ENCODE measurements at regions not wholly inside any gene's neighbourhood (a gene's known extent, or its start where the extent isn't known, plus 50 kb on each side); places are given as distances from the start of the nearest gene placed in this dataset.

DNA sequence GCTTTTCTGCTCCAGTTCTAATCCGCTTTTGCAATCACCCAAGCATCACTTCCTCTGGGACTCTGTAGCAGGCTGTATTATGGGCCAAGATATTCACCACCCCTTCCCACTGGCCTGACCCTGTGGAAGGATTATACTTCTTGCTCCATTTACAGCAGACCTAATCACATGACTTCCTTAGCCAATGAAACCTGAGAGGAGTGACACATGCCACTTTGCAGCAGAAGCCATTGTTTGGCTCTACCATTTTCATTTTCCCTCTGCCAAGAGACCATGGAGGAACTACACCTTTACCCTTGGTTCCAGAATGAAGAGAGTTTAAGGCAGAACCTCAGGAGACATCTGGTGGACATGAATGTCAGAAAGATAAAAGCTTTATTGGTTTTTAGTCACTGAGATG, 134.9 kb upstream of the HSD17B12 start:
- DNase-seq (ENCODE audit: low read depth): no peak

DNA sequence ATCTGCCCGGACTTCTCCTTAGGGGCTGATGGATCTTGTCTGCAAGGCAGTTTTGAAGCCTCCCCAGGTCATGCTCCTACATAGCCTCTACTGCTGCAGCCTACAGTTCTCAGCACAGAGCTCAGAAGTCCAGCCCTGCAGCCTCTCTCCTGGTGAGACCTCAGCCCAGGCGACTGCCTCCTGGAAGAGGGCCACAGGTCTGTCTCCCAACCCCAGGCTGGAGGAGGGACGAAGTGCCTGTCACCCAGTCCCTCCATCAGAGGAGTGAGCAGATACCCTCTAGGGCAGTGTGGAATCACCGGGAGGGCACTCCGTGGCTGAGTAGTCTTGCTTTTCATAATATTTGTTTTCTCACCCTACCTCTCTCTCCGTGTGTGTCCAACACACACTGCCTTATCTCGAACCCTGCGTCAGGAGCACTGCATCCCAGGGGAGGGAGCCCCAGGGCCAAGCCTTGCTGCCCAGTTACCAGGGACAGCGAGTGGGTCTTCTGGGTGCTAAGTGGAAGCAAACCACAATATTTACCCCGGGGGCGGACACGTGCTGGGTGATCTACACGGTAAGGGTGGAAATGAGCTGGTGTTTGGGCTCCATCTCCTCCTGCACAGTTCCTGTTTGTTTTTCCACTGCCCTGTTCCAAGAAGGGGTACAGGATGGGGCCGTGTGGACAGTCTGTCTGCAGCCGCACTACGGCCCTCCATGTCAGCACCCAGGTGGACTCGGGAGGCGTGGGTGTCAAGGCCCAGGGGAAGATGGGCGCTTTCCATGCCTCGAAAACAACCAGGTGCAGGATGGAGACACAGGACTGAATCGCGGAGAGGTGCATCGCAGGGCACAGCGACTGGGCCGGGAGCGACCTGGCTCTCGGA, 133.7 kb upstream of the HSD17B12 start:
- no peak for DNase-seq (ENCODE audit: low read depth)

DNA sequence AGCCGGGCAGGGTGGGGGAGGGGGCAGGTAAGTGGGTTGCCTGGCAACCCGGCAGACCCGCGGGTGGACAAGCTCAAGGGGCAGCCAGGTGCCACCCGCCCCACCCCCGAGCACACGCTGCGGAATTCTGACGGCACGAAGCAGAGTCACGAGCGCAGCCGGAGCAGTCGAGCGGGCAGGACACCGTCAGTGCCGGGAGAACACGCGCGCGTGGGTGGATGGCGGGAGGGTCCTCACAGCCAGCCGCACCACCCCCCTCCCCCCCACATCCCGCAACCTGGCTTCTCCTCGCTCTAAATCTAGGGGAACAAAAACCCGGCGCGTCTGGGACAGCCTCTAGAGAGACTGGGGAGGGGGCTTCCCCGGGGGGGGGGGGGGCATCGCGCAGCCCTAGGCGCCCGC, 133.1 kb upstream of the HSD17B12 start:
- no peak for DNase-seq (ENCODE audit: low read depth)

DNA sequence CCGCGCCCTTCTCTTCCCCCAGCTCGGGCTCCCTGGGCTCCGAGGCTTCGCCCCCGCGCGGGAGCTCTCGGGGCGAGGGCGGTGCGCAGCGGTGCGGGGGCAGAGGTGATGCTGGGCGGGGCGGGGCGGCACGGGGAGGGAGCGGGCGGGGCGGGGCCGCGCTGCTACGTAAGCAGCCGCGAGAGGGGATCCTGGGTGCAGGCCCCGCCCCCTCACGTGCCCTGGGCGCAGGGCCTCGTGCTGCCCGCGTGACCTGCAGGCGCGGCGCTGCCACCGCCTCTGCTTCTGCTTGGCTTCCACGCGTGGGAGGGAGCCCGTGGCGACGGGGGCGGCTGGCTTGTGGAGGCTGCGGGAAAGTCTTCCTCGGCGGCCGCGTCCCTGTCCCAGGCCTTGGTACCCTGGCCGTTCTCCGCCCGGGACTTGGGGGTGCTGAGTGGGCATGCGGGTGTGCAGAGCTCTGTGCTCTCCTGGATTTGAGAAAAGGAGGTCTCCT, 132.6 kb upstream of the HSD17B12 start:
- DNase-seq (ENCODE audit: low read depth): peak; percentile 25

DNA sequence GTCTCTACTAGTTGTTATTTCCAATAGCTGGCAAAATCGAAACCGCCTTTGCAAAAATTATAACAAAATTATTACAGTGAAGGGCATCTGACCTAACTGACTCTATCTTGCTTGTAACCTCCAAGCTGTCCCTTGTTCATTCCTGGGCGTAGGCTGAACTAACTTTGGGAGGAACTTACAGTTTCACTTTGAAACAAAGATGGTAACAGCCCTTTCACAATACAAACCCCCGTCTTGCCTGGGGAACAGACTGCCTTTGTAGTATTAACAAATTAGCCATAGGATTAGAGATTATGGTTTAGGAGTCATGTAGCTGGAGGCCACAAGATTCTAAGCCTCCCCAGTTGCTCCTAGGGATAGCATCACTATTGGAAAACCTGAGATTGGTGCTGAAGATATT, 131.6 kb upstream of the HSD17B12 start:
- no peak for DNase-seq (ENCODE audit: low read depth)

DNA sequence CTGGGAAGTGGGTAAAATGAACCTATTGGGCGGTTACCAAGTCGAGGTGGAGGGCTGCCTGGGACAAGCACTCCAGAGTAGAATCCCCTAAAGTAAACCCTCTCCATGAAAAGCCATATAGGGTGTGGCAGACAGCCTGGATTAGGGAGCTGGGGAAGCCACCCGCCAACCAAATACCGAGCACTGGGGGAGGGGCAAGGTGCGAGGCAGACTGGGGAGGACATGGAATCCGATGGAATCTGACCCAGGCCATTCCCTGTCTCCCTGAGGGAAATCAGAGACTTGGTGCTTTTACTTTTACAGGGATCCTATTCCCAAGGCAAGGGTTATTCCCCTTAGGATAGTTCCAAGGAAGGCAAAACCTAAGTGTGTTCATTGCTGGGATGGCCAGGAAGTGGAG, 130.9 kb upstream of the HSD17B12 start:
- DNase-seq (ENCODE audit: low read depth): no peak

DNA sequence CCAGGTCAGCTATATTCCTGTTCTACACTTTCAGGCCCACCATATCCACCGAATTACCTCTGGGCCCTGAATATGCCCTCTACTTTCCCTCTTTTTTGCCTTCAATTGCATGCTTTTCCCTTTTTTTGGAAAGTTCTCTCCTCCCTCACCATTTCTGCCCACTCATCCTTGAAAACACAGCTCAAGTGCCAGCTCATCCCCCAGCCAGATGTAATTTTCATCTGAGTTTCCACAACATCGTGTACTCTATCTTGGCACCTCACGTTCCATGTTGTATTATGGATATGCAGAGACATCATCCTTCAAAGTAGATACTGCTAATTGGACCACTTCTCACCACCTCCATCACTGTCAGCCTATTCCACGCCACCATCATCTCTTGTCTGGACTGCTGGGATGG, 129.8 kb upstream of the HSD17B12 start:
- no peak for DNase-seq (ENCODE audit: low read depth)

DNA sequence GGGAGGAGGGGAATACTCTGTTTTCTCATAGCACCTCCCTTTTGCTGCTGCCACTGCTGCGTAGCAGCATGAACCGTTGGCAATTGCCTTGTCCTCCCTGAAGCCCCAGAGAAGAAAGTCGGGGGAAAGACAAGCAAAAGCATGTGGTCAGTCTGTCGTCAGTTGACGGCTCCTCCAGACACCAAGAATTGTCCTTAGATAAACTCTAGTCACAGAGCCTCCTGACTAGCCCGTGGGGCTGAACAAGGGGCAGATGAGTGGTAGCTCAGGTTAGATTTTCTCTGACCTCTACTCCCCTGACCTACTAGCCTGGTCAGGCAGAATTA, 126.4 kb upstream of the HSD17B12 start:
- DNase-seq (ENCODE audit: low read depth): no peak

DNA sequence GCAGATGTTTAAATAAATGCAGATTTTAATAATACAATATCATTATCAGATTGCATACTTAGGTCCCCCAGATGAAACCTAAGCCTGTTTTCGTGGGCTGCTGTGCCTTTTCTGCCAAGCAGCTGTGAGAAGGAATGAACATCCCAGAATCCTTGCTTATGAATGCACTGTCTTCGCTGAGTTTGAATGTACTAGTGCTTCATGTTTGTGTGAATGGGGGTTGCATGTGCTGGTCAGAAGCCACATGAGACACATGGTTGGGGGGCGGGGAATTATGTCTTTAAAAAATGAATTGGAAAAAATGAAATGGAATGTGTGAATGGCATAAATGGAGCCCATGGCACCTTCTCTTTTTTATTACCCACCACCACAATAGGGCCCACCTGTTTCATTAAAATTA, 125.4 kb upstream of the HSD17B12 start:
- DNase-seq (ENCODE audit: low read depth): no peak

DNA sequence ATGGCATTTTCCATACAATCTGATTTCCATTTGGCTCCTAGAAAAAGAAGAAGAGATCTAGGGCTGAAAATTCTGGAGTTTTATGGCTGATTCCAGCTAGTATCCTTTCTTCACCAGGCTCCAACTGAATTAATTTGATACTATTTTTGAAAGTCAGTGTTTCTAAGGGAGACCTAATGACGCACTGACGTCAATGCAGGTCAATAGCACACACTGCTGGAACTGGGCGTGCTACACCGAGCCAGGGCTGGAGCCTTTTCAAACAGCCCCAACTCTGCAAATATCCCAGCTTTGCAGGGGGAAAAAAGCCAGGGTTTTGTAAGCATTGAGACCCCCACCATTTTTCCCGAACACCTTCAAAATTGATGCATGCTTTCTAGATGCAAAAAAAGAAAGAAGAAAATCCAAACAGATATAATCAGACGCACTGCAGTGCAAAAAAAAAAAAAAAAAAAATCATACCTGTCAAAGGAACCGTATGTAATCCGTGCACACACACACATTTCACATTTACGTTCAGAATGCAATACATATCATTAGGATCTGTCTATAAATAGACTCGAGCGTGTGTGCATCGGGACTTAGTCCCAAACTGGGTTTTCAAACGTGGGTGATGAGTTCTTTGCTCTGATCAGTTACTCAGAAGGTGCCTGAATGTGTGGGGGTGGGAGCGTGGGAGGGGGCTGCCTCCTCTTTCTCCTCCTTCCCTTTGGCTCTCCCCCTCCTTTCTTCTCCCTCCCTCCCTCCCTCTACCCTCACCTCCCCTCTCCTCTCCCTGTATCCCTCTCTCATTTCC, 124.5 kb upstream of the HSD17B12 start:
- no peak for DNase-seq (ENCODE audit: low read depth)

DNA sequence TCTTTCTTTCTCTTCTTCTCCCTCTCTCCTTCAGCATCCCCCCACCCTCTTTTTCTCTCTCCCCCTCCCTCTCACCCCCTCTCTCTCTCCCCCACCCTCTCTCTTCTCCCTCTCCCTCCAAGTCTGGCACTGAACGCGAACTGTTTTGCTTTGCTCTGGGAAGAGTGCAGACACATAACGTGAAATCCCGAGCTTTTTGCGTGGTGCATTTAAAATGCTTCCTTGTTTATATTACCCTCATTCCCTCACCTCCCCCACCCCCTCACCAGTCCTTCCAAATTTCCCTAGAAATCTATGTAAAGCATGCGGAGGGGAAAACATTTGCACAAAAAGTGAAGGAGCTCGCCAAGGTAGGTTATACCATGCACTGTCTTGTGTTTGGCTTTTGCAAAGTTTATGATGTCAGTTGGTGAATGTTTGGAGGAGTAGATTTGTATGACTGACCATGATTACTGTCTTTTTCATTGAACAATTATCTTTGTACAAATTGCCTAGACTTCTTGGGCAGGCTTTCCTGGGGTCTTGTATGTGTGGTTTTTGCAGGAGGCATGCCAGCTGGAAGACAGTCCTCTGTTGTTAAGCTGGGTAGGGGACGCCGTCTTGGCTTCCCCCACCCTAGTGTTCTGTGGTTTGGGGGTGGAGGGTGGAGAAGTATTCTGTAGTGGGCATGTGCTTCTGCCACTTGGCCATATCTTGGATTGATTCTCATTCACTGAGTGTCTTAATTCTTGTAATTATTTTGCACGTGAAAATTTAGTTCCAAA, 123.7 kb upstream of the HSD17B12 start:
- DNase-seq (ENCODE audit: low read depth): no peak

DNA sequence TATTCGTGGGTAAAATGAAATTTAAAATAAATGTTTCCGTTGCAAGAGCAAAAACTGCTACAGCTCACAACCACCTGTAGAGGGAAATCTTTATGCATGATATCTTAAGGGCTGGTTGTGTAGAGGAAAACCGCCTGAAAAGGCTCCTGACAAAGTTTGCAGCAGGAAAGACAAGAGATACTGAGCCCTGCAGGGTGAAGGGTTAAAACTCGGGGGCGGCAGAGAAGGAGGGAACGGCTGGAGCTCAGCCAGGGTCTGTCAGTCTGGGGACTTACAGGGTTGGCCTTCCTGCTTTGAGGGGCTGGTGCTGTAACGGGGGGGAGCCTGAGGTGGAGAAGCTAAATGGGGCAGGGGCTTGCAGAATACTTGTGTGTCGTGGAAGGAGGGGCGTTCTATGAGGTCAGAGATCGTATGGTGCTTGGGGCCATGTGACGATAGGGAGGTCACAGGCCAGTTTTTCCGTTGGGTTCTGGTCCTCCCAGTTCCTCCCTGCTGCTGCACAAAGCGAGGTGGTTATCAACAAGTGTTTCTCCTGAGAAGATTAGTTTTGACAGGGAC, 122.9 kb upstream of the HSD17B12 start:
- DNase-seq (ENCODE audit: low read depth): no peak

DNA sequence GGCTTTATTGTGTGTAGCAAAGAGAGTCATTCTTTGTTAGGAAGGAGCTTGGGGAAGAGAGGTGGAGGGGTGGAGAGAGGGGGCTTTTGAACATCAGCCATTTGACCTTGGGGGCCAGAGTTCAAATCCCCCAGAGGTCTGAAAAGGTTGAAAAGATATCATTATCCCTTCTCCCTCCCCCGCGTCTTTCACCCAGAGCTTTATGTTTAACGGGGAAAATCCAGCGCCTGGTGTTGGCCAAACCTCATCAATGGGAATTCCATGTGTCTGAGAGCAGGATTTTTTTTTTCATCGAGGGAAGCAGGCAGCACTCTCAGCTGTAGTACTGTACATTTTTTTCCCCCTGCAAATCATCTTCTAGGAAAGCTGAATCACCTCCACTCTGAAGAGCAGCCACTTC, 122.4 kb upstream of the HSD17B12 start:
- DNase-seq (ENCODE audit: low read depth): no peak

DNA sequence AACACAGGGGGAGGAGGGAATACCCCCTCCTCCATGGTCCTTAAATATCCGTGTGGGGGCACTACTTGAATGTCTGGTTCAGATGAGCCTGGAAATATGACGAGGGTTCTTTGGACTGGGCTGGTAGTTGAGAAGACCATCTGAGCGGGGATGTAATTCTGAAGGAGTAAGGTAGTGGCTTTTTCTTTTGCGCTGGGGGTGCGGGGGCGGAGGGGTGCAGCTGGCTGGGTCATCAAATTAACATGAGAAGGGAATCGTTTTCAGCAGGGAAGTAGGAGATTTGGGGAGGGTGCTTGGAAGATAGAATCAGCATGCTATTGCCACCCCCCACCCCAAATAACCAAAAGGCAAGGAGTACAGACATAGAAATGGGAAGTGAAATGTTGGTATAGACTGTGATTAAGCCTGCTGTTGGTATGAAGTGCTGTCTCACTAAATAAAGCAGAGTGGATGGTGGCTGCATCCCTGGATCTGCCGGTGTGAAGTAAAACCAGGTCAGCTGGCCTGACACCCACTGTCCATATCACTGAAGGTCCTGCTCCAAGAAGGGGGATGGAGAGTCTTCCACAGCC, 121.9 kb upstream of the HSD17B12 start:
- no peak for DNase-seq (ENCODE audit: low read depth)

DNA sequence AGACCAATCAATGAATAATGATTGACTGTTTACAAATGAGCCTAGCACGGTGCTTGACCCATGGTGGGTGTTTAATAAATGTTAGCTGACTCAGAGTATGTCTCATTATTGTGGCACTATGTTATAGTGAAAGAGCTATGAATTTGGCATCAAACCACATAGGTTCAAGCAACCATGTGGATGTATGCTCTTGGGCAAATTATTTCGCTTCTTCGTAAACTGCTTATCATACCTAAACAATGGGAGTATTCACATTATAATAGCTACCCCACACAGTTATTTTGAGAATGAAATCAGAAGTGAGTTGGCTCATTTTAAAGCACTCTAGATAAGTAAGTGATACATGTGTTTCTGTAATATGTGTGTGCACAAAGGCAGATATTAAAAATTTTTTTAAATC, 118.7 kb upstream of the HSD17B12 start:
- no peak for DNase-seq (ENCODE audit: low read depth)

DNA sequence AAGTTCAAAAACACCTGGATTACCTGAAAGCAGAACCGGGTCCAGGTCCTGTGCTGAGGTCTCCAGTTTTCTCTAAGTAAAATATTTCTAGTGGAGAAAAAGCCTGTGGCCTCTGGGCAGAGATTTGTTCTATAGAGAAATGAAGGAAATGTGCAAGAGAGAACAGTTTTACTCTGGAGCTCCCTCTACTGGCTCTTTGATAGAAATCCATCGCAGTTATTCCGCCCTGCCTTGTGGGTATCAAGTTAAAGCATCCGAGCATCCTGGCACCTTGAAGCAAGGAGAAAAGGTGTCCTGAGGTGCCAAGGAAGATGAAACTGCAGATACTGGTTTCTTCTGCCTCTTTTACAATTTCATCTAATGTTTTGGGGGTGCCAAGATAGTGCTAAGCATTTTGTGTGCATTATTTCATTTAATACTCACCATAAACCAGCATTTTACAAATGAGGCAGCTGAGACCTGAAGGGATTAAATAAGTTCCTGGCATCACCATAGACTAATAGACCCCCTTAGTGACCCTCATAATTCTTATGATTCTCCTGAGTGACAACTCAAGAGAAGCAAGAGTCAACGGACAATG, 113.1 kb upstream of the HSD17B12 start:
- DNase-seq (ENCODE audit: low read depth): peak; percentile 38

DNA sequence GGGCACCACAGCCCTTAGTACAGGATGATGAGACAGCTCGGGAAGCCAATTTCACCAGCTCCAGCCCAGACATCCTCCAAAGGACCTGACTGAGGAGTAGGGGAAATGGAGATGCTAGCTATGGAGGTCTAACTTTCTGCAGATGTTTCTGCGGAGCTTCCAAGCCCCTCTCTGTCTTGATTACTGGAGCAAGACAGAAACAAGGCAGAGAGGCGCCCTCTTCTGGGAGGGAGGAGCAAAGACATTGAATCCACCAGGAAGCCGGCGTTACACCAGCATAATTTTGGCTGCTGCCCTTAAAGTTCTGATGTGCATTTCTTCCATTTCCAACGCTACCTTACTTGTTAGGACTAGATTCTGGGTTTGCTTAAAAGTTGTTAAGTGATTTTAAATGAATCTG, 107.3 kb upstream of the HSD17B12 start:
- no peak for DNase-seq (ENCODE audit: low read depth)

DNA sequence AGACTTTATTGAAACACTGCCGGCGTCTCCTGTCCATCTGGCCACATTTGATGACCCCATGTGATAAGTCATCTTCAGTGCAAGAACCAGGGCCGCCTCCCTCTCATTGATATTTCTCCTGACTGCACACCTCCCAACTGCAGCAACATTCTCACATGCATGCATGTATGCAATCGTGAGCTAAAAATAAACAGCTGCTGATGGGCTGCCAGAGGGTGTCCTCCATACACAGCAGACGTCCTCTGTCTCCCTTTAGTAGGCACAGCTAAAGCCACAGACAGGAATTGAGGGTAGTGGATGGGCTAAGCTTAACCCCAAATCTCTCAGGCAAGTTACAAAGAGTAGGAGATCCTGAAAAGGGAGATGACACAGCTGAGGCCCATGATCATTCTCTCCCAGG, 106.7 kb upstream of the HSD17B12 start:
- no peak for DNase-seq (ENCODE audit: low read depth)

DNA sequence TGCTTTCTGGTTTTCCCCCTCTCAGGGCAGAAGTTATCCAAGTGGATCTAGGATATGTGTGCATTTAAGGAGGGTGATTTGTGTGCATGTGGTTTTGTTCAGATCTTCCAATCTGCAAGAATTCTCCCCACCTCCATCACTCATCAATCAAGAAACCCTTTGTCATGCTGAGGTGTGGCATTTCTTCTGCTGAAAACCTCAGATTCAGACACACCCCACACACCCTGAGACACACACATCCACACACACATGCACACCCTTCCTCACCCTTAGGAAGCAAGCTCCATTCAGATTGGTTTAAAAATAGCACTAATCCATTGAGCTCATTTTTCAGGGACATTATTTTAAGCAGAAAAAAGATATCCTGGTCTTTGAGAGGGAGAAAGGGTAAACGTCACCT, 106.1 kb upstream of the HSD17B12 start:
- no peak for DNase-seq (ENCODE audit: low read depth)

DNA sequence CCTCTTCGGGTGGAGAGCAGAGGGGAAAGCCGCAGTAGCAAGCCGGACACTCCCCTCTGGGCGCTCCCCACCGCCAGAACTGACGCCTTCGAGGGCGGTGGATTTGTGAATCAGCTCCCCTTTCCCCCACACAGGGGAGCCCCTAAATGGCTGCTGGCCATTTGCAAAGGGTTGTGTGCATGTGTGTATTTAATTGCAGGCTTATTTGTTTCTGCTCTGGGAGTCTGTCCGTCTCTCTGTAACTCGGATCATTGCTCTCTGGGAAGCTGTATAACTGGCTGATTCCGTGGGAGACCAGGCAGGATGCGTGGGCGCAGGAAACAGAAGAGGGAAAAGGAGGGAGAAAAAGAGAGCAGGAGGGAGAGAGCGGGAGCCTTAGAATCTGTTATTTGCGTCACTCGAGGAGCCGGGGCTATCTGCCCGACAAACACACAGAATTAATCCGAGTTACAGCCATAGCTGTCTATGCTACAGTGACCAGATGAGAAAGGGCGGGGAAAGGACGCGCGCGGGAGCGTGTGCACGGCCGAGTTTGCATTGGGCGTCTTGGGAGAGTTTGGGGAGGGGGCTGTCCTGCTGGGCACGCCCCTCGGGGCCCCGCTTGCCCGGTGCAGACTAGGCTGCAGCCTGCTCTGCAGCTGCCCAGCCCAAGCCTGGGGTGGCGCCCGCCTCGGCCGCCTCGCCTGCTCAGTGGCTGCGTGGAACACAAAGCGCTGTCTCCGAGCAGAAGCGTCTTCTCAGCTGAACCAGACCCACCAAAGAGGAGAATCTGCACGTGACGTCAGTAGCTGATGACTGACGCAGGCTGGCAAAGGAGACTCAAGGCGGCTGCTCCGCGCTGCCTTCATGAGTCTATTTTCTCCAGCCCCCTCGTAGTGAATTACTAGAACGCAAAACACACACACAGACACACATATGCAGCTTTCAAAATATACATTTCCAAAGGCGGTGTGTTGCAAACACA, 105.3 kb upstream of the HSD17B12 start:
- DNase-seq (ENCODE audit: low read depth): peak; percentile 37

Data from RPMI7951 (cell line).